Heart left ventricle (tissue), 13 donors: ENCODE measurements at regions not wholly inside any gene's neighbourhood (a gene's known extent, or its start where the extent isn't known, plus 50 kb on each side); places are given as distances from the start of the nearest gene placed in this dataset.

Experiments
- POLR2A ChIP-seq, 2 donors: fragments of 450-650 bp; IDR thresholded peaks; one replicate each; pipeline ENCODE4 v1.6.1; 2017; ENCODE audit warnings: antibody characterized with exemption in 2 of 2, mild to moderate bottlenecking in 2 of 2, moderate library complexity in 2 of 2
- TF ChIP-seq, protein P1 (sequence below), 12 donors: fragments of 200-600 bp; sonication (generic) in 4 of 12; IDR thresholded peaks; one replicate each; pipeline versions ENCODE4 v1.5.0 to v1.8.0; 2018 to 2022; ENCODE audit warnings: antibody characterized with exemption in 12 of 12, mild to moderate bottlenecking in 5 of 12
- donor health status: ischemic (EF 13 %, LVEDD 7.1; RV severe dilation, severe dysfunction).
- donor health status: DM: no; HTN: yes; CAD: no.
- donor health status: DM: no; HTN: no; CAD: no.
- donor health status: ischemic (EF 25% LVEDD 6.9; RV normal size, moderate dysfunction).
- donor health status: ischemic (EF 25% LVEDD 5.7; RV mildly dilated, moderate dysfunction).
- donor health status: ischemic (EF 35%, LVEDD 5.7; RV mildly dilated, moderate dysfunction).
- donor health status: nonischemic (EF 11% LVEDD 7.7; RV severe dilation, severe dysfunction).
- donor health status: DM: yes; HTN: yes; CAD: no.
- donor health status: PGD.
- donor health status: ischemic (EF 29% LVEDD 5.4; RV normal size, mild dysfunction).
- donor health status: nonischemic (EF 23%, LVEDD 6.1; RV moderate dilation, normal function).

DNA sequence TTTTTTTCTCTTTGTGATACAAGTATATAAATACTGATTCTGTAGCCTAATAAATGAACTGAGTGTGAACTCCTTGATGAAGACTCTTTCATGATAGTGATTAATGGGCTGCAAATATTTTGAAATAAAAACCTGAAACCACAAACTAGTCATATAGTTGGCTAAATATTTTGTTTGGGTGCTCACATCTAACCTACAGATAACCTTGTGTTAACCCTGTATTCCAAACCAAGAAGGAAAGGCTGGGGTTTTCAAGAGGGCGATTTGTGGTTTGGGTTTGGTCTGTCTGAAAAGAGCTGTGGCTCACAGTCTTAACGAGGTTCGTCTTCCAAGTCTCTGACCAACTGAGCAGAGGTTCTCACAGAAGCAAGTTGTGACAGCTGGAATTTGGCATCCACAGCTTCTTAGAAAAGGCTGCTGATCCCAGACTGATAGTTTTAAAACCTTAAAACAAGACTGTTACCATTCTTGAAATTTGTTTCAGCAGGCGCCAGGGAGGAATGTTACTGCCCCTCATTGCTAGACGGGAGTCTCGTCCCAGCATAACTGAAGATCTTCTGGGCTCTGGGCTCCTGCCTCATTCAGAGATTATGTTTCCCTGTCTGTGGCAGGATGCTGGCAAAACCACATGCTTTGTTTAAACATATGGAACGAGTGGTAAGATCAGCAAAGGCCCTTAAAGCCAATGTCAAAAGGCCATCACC, 736.4 kb upstream of the MARCKS start:
- TF ChIP-seq, protein P1, sequence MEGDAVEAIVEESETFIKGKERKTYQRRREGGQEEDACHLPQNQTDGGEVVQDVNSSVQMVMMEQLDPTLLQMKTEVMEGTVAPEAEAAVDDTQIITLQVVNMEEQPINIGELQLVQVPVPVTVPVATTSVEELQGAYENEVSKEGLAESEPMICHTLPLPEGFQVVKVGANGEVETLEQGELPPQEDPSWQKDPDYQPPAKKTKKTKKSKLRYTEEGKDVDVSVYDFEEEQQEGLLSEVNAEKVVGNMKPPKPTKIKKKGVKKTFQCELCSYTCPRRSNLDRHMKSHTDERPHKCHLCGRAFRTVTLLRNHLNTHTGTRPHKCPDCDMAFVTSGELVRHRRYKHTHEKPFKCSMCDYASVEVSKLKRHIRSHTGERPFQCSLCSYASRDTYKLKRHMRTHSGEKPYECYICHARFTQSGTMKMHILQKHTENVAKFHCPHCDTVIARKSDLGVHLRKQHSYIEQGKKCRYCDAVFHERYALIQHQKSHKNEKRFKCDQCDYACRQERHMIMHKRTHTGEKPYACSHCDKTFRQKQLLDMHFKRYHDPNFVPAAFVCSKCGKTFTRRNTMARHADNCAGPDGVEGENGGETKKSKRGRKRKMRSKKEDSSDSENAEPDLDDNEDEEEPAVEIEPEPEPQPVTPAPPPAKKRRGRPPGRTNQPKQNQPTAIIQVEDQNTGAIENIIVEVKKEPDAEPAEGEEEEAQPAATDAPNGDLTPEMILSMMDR (IDR thresholded peaks at IDR 0.05), result no peak
- TF ChIP-seq POLR2A (IDR thresholded peaks at IDR 0.05), result no peak
